HG02798 (cell line): ENCODE measurements at regions not wholly inside any gene's neighbourhood (a gene's known extent, or its start where the extent isn't known, plus 50 kb on each side); places are given as distances from the start of the nearest gene placed in this dataset.
"Not testable (repeated sequence)": the region's sequence is repeated elsewhere in the genome, so short reads cannot be mapped to it uniquely, and the experiment has no call there.

Experiments
- ATAC-seq: cut with Tn5 transposase; IDR thresholded peaks from one replicate; pipeline ENCODE4 v1.9.1; 2021; ENCODE audit warnings: mild to moderate bottlenecking; ENCODE audit not compliant: unreplicated experiment, poor library complexity

GRCh38 chr18:35770376-35771014 is 189.0 kb downstream of the GALNT1 start:
- no peak for ATAC-seq

DNA sequence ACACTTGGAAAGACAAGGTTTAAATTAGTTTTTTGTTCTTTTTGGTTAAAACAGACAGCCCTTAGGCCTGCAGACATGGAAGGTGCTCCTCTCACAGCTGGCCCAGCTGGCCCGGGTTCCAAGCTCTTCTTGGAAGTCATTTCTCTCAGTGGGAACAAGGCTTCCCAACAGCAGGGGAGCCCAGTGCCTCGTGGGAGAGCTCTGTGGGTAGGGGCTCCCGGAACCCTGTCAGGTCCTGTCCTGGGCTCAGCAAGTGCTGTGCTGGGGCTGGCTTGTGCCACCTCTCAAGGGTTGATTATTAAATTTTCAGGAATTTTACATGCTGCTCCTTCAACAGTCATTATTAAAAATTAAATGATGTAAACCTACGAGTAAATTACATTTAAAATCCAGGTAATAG is 189.6 kb downstream of the GALNT1 start:
- no peak for ATAC-seq

DNA sequence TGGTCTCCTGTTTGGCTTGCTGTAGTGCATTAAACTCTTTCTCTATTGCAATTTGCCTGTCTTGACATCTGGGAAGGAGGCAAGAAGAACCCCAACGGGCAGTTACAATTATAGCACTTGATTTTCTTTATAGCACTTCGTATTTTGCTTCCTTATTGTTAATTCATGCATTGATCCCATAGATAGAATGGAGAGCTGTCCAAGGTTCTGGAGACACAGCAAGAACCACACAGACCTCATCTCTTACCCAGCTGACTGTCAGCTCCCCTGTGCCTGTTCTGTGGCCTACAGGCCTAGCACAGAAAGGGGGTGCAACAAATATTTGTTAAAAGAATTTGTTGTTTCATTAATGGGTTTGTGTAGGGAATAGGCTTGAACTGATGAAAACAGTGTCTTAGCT is 194.3 kb downstream of the GALNT1 start:
- ATAC-seq: no peak

GRCh38 chr18:35776473-35776872 is 194.9 kb downstream of the GALNT1 start:
- ATAC-seq: no peak

GRCh38 chr18:35777039-35777438 is 195.4 kb upstream of the RMP24 start:
- no peak for ATAC-seq

- ATAC-seq: no peak
These were observed 193.4 kb upstream of the RMP24 start for GRCh38 chr18:35778850-35779627.

DNA sequence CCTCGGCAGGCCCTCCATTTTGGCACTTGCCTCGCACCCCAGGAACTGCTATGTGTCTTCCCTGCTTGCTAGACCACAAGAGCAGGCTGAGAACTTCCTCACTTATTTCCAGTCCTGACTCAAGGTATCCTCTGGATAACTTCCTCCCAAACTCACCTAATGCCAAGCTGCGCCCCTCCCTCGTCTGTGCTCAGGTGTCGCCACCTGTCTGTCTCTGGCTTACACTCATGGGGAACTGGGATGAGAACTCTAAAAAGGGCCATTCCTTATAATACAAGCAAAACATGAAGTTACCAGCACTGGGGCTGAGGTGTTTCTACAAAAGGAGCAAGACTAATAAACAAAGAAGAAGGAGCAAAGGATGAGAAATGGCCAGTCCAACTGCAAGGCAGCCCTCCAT is 191.5 kb upstream of the RMP24 start:
- no peak for ATAC-seq

GRCh38 chr18:35782926-35783325 is 189.6 kb upstream of the RMP24 start:
- ATAC-seq: no peak

- no peak for ATAC-seq
These were observed 186.0 kb upstream of the RMP24 start for GRCh38 chr18:35786365-35787042.

DNA sequence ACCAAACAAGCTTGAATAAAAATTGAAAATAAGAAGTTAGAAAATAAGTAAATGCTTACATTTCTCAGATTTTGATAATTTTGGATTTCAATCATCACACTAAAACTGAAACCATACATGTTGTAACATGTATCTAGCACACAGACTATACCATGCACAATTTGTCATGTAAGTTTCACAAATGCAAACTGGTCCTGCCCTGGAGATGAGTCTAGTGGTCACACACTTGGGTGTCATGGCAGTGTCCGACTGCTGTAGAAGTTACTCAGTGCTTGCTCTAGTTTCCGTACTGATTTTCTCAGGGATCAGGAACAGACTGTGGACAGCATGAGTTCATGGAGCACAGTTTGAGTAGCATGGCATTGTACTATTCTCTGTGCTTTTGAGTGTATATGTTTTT is 182.9 kb upstream of the RMP24 start:
- ATAC-seq: no peak

- no peak for ATAC-seq
These were observed 174.5 kb upstream of the RMP24 start for GRCh38 chr18:35797948-35798347.

- no peak for ATAC-seq
These were observed 168.9 kb upstream of the RMP24 start for GRCh38 chr18:35803551-35803950.

DNA sequence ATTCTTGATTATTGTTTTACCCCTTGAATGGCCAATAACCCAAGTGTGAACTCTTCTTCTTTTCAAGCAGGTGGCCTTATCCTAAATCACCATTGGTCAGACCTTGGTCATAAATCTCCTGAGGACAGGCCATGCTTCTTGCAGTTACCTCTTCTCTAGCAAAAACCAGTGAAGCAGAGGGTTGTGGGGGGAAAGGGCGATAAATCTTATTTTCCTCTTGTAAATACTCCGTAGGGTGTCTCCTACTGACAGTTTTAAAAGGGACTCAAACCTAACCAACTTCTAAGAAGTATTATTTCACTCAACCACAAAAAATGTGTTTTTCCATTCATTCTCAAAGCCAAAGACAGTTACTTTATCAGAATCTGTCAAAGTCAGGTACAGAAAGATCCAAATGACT is 168.1 kb upstream of the RMP24 start:
- no peak for ATAC-seq

DNA sequence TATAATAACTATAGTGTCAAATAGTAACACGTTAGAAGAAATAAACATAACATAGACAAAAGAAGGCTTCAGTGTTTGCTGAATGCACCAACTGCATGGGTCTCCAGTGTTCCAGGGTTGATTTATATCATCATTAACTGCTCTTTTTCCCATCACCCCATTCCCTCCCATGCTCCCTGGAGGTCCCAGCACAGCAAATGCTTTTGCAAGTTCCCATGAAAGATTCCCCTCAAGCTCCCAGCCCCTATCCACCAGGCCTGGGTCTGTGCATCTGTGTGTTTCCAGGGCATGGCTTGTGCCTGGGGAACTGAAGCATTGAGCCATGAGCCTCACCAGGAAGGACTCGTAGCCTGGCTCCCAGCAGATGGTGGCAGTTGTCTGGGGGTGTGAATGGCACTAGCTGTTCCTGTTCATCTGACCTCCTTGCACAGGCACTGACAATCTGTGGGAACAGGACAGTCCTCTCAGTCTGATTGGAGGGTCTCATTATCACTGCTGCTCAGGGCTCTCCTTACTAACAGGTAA is 164.6 kb upstream of the RMP24 start:
- ATAC-seq: no peak

DNA sequence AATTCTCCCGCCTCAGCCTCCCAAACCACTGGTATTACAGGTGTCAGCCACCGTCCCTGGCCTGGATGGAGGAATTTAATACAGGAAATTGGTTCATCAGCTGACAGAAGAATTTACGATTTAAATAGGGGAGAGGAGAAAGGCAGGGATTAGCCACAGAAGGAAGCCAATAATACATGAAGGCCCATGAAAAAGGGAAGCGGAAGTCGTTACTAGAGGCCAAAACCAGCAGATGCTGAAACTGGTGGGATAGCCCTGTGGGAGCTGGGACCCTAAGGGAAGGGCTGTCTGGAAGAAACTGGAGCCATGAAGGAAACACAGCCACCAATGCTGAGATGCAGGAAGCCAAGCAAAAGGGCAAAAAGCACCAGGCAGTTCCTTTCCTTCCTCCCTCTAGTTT is 163.7 kb upstream of the RMP24 start:
- no peak for ATAC-seq

- no peak for ATAC-seq
These were observed 162.0 kb upstream of the RMP24 start for GRCh38 chr18:35810520-35810919.

GRCh38 chr18:35811896-35812295 is 160.6 kb upstream of the RMP24 start:
- ATAC-seq: no peak

GRCh38 chr18:35815011-35815410 is 157.5 kb upstream of the RMP24 start:
- ATAC-seq: not testable (repeated sequence)

DNA sequence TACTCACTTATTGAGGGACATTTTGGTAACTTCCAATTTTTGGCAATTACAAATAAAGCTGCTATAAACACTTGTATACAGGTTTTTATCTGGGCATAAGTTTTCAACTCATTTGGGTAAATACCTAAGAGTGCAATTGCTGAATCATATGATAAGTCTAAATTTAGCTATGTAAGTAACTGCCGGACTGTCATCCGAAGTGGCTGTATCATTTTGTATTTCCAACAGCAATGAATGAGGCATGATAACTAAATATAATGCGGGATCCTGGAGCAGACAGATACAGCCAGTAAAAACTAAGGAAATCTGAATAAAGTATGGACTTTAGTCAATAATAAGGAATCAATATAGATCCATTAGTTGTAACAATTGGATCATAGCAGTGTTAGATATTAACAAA is 156.5 kb upstream of the RMP24 start:
- ATAC-seq: no peak

DNA sequence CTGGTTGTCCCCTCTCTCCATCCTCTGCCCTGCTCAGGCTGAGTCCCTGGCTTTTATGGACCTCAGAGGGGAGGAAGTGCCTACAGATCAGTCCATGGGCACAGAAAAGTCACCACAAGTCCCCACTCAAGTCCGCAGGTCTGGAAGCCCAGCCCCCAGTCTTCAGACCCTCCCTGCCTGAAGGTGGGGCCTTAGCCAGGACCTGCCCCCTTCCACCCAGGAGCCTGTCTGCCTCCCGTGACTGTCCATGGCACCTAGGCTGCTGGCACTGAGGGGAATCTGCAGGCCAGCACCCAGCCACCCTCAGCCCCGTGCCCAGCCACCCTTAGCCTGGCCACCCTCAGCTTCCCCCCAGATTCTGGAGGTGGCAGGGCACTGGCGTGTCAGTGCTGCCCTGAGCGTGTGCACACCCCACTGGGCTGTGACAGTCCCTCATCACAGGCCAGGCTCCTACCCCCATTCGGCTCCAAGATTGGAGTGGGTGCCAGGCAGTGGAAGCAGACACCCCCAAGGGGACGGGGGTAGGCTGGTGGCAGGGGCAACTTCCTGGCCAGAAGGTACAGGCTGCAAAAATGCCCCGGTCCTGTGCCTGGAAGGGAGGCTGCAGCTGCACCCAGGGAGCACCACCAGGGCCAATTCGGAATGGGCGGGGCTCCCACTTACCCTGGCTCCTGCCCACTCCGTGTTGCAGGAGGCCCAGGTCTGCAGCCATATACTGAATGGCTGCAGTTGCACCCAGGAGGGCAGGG is 154.7 kb upstream of the RMP24 start:
- no peak for ATAC-seq

DNA sequence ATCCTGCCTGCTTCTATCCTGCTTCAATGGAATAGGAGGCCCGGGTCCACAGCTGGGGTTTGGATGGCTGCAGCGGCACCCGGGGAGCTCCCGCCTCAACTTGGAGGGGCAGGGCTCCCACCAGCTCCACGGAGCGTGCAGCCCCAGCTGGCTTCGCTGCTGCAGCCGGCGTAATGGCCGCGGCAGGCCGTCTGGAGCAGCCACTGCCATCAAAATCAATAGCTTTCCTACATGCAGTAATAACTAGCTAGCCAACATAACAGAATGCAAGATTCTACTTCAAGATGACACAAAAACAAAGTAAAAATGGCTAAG is 154.2 kb upstream of the RMP24 start:
- no peak for ATAC-seq
